GM12878 (cell line): ENCODE measurements at regions not wholly inside any gene's neighbourhood (a gene's known extent, or its start where the extent isn't known, plus 50 kb on each side); places are given as distances from the start of the nearest gene placed in this dataset.

Experiments
- ATAC-seq: fragments of 200-7000 bp; cut with Tn5 transposase; 3 replicates; pipeline ENCODE4 v1.9.1; 2020; ENCODE audit warnings: mild to moderate bottlenecking, moderate library complexity
- BruUV-seq: library from RNA; stranded (reverse); fragments of 400-500 nt; replicated peaks from 2 replicates; lab custom pipeline; 2021; lab: Mats Ljungman, UMichigan
- CTCF ChIA-PET: fragments of 300-600 bp; sonication (Branson Sonifier 250); formaldehyde crosslinking; extraction: SDS; loops from one replicate; lab custom pipeline; 2021; ENCODE audit warnings: inconsistent platforms; lab: Yijun Ruan, JAX
- POLR2A ChIA-PET: fragments of 350-600 bp; formaldehyde crosslinking; extraction: SDS; loops from one replicate; lab custom pipeline; 2021; ENCODE audit warnings: inconsistent platforms; lab: Charles Lee
- RAD21 ChIA-PET: fragments of 300-600 bp; sonication (Branson Sonifier 250); formaldehyde crosslinking; loops from one replicate; lab custom pipeline; 2023; ENCODE audit warnings: antibody characterized with exemption; ENCODE audit not compliant: unreplicated experiment; lab: Charles Lee
- SMC1A ChIA-PET: fragments of 300-600 bp; sonication (Branson Sonifier 250); formaldehyde crosslinking; loops from one replicate; lab custom pipeline; 2023; ENCODE audit not compliant: unreplicated experiment, uncharacterized antibody; lab: Charles Lee
- DNase-seq: peaks from one replicate; pipeline ENCODE4 v3.0.0-alpha.2; 2011; ENCODE audit warnings: low read depth, low spot score
- FAIRE-seq: peaks from 3 replicates; lab custom pipeline; 2011; peaks lifted over from hg19 to GRCh38; lab: Jason Lieb, UNC
- H2AFZ ChIP-seq: 2 replicates; pipeline ENCODE4 v1.6.0; 2011; ENCODE audit warnings: low read depth, low read length, control low read depth; ENCODE audit not compliant: control insufficient read depth
- H3K27ac ChIP-seq: 2 replicates; pipeline ENCODE4 v1.5.1; 2011; ENCODE audit warnings: control low read depth; ENCODE audit not compliant: control insufficient read depth, insufficient read depth
- H3K27me3 ChIP-seq, 2 experiments: replicated peaks in 1 of 2; 2 replicates each; pipeline versions ENCODE4 v1.6.0 to v1.6.1; 2011; ENCODE audit warnings: low read length in 1 of 2; ENCODE audit not compliant: control insufficient read depth in 2 of 2, insufficient read depth in 2 of 2
- H3K36me3 ChIP-seq, 2 experiments: 2 replicates each; pipeline ENCODE4 v1.5.1; 2011; ENCODE audit warnings: low read length in 1 of 2; ENCODE audit not compliant: control insufficient read depth in 2 of 2, insufficient read depth in 2 of 2
- H3K4me1 ChIP-seq: 2 replicates; pipeline ENCODE4 v1.6.1; 2011; ENCODE audit warnings: mild to moderate bottlenecking, low read length, moderate library complexity, mixed read lengths; ENCODE audit not compliant: control insufficient read depth, insufficient read depth
- H3K4me2 ChIP-seq: 2 replicates; pipeline ENCODE4 v1.6.0; 2011; ENCODE audit warnings: control low read depth; ENCODE audit not compliant: control insufficient read depth, insufficient read depth
- H3K4me3 ChIP-seq: fragments of 200-600 bp; sonication (generic); 2 replicates; pipeline ENCODE4 v1.5.1; 2016
- H3K79me2 ChIP-seq: 2 replicates; pipeline ENCODE4 v1.6.0; 2011; ENCODE audit warnings: low read length; ENCODE audit not compliant: control insufficient read depth, insufficient read depth
- H3K9ac ChIP-seq: 2 replicates; pipeline ENCODE4 v1.8.0; 2011; ENCODE audit warnings: low read length, control low read depth, mixed read lengths; ENCODE audit not compliant: control insufficient read depth, insufficient read depth
- H3K9me3 ChIP-seq: replicated peaks from 3 replicates; pipeline ENCODE4 v1.5.1; 2011; ENCODE audit warnings: mild to moderate bottlenecking, low read length; ENCODE audit not compliant: control insufficient read depth, insufficient read depth
- H4K20me1 ChIP-seq: 2 replicates; pipeline ENCODE4 v1.6.0; 2011; ENCODE audit not compliant: control insufficient read depth, insufficient read depth
- CUX1 ChIP-seq: IDR thresholded peaks from 2 replicates; pipeline ENCODE4 v1.6.1; 2012; ENCODE audit warnings: improper control_type of control experiment, low read depth, low read length; ENCODE audit not compliant: insufficient replicate concordance
- DPF2 ChIP-seq: fragments of 450-650 bp; IDR thresholded peaks from 2 replicates; pipeline ENCODE4 v1.6.1; 2017; ENCODE audit warnings: mild to moderate bottlenecking
- NFYB ChIP-seq: IDR thresholded peaks from 2 replicates; pipeline ENCODE4 v1.6.1; 2011; ENCODE audit warnings: low read depth, mild to moderate bottlenecking, low read length, improper control_type of control experiment, moderate library complexity; ENCODE audit not compliant: insufficient read depth
- SREBF2 ChIP-seq: IDR thresholded peaks from 2 replicates; pipeline ENCODE4 v1.6.1; 2012; ENCODE audit warnings: mild to moderate bottlenecking, low read length
- TCF3 ChIP-seq: IDR thresholded peaks from 2 replicates; pipeline ENCODE4 v1.6.1; 2012; ENCODE audit warnings: low read depth, mild to moderate bottlenecking, low read length, borderline replicate concordance; ENCODE audit not compliant: insufficient read depth
- YBX1 ChIP-seq: fragments of 450-650 bp; IDR thresholded peaks from 2 replicates; pipeline ENCODE4 v1.6.1; 2016; ENCODE audit warnings: antibody characterized with exemption
- WGBS: methylation state at CpG from one replicate; pipeline ENCODE4 v1.1.6; 2016; ENCODE audit warnings: low lambda C conversion rate; ENCODE audit not compliant: insufficient replicate concordance, insufficient coverage; ENCODE audit errors: missing lambda C conversion rate; 5-methylcytosine and 5-hydroxymethylcytosine counted together
- in situ Hi-C: fragments of 300-500 bp; cut with MboI; formaldehyde crosslinking; loops from 9 replicates; pipeline ENCODE4 v1.14.3; 2018; ENCODE audit warnings: mixed read lengths
- intact Hi-C: fragments of 100-400 bp; cut with micrococcal nuclease; formaldehyde crosslinking; loops from one replicate; pipeline ENCODE4 v1.14.2; 2022; ENCODE audit not compliant: unreplicated experiment
- TF ChIP-seq, protein P1 (sequence below): fragments of 450-650 bp; IDR thresholded peaks from 2 replicates; pipeline ENCODE4 v1.6.1; 2017; ENCODE audit warnings: borderline replicate concordance
- TF ChIP-seq, protein P2 (sequence below): fragments of 450-650 bp; formaldehyde crosslinking; IDR thresholded peaks from 2 replicates; pipeline ENCODE4 v1.4.0; 2022; ENCODE audit warnings: mild to moderate bottlenecking, moderate library complexity
- TF ChIP-seq, protein P3 (sequence below): IDR thresholded peaks from 2 replicates; pipeline ENCODE4 v1.6.1; 2011; ENCODE audit warnings: borderline replicate concordance, low read depth, mild to moderate bottlenecking, moderate library complexity, low read length; ENCODE audit not compliant: insufficient read depth, poor library complexity, severe bottlenecking

GRCh38 chr11:42299780-42300179 lies 840.3 kb upstream of the LRRC4C start (continued):
- TF ChIP-seq, protein P1, sequence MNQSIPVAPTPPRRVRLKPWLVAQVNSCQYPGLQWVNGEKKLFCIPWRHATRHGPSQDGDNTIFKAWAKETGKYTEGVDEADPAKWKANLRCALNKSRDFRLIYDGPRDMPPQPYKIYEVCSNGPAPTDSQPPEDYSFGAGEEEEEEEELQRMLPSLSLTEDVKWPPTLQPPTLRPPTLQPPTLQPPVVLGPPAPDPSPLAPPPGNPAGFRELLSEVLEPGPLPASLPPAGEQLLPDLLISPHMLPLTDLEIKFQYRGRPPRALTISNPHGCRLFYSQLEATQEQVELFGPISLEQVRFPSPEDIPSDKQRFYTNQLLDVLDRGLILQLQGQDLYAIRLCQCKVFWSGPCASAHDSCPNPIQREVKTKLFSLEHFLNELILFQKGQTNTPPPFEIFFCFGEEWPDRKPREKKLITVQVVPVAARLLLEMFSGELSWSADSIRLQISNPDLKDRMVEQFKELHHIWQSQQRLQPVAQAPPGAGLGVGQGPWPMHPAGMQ, result no peak
- TF ChIP-seq YBX1 (no peak), TCF3 (no peak)
- TF ChIP-seq, protein P2, sequence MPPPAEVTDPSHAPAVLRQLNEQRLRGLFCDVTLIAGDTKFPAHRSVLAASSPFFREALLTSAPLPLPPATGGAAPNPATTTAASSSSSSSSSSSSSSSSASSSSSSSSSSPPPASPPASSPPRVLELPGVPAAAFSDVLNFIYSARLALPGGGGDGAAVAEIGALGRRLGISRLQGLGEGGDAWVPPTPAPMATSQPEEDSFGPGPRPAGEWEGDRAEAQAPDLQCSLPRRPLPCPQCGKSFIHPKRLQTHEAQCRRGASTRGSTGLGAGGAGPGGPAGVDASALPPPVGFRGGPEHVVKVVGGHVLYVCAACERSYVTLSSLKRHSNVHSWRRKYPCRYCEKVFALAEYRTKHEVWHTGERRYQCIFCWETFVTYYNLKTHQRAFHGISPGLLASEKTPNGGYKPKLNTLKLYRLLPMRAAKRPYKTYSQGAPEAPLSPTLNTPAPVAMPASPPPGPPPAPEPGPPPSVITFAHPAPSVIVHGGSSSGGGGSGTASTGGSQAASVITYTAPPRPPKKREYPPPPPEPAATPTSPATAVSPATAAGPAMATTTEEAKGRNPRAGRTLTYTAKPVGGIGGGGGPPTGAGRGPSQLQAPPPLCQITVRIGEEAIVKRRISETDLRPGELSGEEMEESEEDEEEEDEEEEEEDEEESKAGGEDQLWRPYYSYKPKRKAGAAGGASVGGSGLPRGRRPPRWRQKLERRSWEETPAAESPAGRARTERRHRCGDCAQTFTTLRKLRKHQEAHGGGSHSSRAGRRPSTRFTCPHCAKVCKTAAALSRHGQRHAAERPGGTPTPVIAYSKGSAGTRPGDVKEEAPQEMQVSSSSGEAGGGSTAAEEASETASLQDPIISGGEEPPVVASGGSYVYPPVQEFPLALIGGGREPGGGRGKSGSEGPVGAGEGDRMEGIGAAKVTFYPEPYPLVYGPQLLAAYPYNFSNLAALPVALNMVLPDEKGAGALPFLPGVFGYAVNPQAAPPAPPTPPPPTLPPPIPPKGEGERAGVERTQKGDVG, result no peak
- TF ChIP-seq, protein P3, sequence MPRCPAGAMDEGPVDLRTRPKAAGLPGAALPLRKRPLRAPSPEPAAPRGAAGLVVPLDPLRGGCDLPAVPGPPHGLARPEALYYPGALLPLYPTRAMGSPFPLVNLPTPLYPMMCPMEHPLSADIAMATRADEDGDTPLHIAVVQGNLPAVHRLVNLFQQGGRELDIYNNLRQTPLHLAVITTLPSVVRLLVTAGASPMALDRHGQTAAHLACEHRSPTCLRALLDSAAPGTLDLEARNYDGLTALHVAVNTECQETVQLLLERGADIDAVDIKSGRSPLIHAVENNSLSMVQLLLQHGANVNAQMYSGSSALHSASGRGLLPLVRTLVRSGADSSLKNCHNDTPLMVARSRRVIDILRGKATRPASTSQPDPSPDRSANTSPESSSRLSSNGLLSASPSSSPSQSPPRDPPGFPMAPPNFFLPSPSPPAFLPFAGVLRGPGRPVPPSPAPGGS, result no peak
- TF ChIP-seq, all 136 proteins: peak for 0

GRCh38 chr11:42301777-42302176 lies 842.3 kb upstream of the LRRC4C start:
- RAD21 ChIA-PET, result no interaction called here
- POLR2A ChIA-PET, result no interaction called here
- SMC1A ChIA-PET, result no interaction called here
- ATAC-seq (no peak), FAIRE-seq (no peak), DNase-seq (no peak)
- no peak overlapping the region for H3K9ac ChIP-seq
- H3K27ac ChIP-seq, result no peak overlapping the region
- in situ Hi-C loops (no loop called here), intact Hi-C loops (no loop called here)
- H3K4me1 ChIP-seq, result no peaks in the 10 kb centered on the region
- H3K27me3 ChIP-seq, result no peaks in the 10 kb centered on the region
- H3K4me2 ChIP-seq, result no peak overlapping the region
- no peaks in the 10 kb centered on the region for H4K20me1 ChIP-seq
- no peak overlapping the region for H2AFZ ChIP-seq
- CTCF ChIA-PET, result no interaction called here
- H3K9me3 ChIP-seq, result no peaks in the 10 kb centered on the region
- H3K79me2 ChIP-seq, result no peaks in the 10 kb centered on the region
- H3K4me3 ChIP-seq, result no peak overlapping the region
- H3K36me3 ChIP-seq, result no peaks in the 10 kb centered on the region
- WGBS, result 0% methylated on average over 2 of the region's 2 CpGs
- BruUV-seq, result no TSS peak
- TF ChIP-seq SREBF2 (no peak), YBX1 (no peak), NFYB (no peak), DPF2 (no peak), CUX1 (no peak)
